SK-N-DZ (cell line): ENCODE measurements at regions not wholly inside any gene's neighbourhood (a gene's known extent, or its start where the extent isn't known, plus 50 kb on each side); places are given as distances from the start of the nearest gene placed in this dataset.

ENCODE experiments used
- DNase-seq: peaks from one replicate; pipeline ENCODE4 v3.0.0-alpha.2; 2015; ENCODE audit warnings: low spot score

GRCh38 chr5:56624751-56625150 is 190.6 kb upstream of the MAP3K1 start:
- no peak for DNase-seq

DNA sequence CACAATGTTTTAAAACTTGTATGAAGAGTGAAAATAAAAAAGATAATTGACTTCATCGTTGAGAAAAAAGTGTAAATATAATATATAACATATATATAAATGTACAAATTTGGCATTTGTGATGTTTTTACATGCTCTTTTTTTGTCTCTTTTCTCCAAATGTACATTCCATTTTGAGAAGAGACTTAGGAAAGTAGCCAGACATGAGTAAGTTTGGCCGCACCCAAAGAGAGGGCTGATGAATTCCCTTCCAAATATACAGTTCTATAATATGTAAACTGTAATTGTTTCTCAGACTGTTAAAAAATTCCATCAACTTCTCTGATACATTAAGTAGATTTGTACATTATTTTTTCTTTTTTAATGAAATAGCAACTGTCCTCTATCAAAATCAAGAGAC is 193.2 kb upstream of the MAP3K1 start:
- no peak for DNase-seq

- no peak for DNase-seq
Measured at GRCh38 chr5:56620903-56621677, 194.3 kb upstream of the MAP3K1 start.

DNA sequence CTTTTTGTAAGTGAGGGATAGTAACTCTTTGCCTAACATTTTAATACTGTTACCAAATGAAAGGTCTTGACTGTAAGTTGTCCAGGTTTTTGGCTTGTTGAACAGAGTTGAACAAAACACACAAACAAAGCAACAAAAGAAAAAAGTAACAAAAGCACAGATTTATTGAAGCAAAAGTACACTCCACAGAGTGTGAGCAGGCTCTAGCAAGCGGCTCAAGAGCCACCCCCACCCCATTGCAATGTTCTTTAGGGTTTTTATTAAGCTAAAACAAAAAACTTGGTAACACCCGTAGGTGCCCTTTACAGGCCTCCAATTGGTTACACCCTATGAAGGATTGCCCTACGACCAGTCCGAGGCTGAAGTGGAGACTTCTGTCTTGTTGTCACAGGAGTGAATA is 197.4 kb upstream of the MAP3K1 start:
- DNase-seq = no peak

DNA sequence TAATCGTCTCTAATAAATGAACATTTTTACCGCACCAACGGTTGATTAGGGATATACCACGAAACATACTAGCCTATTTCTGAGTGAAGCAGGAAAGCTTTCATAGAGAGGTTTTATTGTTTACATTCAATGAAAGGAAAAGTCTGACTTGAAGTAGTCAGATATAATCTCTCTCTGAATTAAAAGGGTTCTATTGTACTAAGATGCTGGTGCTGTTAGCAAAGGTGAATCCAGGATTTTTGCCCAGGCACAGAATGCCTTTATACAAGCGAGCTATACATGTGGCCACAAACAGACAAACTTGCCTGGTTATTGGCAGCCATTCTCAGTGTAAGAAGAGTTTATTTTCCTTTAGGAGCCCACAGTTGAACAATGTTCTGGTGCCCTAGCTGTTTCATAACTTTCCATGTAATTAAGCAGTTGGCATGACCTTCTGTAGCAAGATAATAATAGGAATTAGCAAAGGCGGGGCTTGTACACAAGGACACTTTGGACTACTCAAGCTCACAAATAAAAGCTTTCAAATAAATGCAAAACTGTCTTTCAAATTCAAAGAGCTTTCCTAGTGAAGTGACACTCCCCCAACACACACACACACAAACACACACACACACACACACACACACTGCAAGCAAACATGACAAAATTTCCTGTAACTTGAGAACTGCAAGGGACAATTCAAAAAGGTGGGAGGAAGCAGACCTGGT is 198.7 kb upstream of the MAP3K1 start:
- no peak for DNase-seq

DNA sequence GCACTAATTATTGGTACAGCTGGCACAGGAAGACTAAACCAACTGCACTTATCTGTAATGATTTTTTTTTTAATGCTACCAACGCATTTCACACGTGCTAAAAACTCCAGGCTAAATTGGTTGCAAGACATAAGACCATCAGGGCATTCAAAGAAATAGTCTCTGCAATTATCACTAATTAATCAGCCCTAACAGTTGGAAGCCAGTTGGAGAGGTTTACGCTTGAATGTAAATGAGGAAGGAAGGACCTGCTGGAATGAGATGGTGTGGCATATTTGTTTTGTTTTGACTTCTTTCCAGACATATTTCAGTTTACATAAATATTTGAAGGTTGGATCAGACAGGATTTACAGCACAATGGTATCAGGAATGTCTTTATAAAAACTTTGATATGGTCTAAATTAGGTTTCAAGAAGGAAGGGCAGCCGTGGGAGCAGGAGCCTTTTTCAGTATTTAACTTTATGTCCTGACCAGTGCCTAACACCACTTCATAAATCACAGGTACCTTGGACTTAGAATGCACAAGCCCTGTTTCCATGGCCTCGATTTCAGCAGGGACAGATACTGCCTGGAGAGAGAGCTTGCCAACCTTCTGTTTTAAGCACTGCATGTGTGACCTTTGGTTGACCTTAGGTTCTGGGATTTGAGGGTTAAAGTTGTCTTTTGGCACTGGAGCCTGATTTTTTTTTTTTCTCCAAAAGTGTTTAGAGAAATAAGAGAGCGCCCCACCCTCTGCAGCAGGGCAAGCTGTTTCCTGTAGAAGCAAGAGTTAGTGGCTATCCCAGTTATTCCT is 199.8 kb upstream of the MAP3K1 start:
- DNase-seq = no peak

DNA sequence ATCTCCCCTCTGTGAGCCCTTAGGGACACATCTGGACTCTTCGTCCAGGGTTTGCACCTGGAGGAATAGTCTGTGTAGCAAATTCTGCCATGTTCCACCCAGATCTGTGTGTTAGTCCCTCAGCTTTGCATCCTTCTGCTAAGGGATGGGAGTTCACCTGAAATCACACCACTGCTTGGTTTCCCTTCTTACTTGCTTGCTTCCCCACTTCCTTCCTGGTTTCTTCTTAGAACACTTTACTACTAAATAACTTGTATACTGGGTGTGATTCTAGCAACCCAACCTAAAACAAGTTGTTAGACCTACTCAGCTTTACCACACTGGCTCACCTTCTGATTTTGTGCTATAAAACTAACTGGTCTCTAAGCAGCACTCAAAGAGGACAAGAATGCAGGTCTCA is 202.6 kb upstream of the MAP3K1 start:
- DNase-seq = no peak

GRCh38 chr5:56612353-56612752 is 203.0 kb upstream of the MAP3K1 start:
- no peak for DNase-seq

GRCh38 chr5:56610093-56610698 is 205.2 kb upstream of the MAP3K1 start:
- DNase-seq = no peak

GRCh38 chr5:56608217-56608925 is 207.0 kb upstream of the MAP3K1 start:
- no peak for DNase-seq

- DNase-seq = no peak
Measured at GRCh38 chr5:56607551-56607950, 207.8 kb upstream of the MAP3K1 start.

- DNase-seq = no peak
Measured at GRCh38 chr5:56607074-56607473, 208.3 kb upstream of the MAP3K1 start.

GRCh38 chr5:56606192-56606591 is 209.2 kb upstream of the MAP3K1 start:
- DNase-seq = no peak

- no peak for DNase-seq
Measured at GRCh38 chr5:56605231-56605630, 210.1 kb upstream of the MAP3K1 start.

- DNase-seq = no peak
Measured at GRCh38 chr5:56601641-56602071, 213.7 kb upstream of the MAP3K1 start.

- no peak for DNase-seq
Measured at GRCh38 chr5:56598941-56599340, 216.4 kb upstream of the MAP3K1 start.

GRCh38 chr5:56596155-56596554 is 219.2 kb upstream of the MAP3K1 start:
- DNase-seq = no peak

GRCh38 chr5:56595566-56595965 is 219.8 kb upstream of the MAP3K1 start:
- DNase-seq = no peak

DNA sequence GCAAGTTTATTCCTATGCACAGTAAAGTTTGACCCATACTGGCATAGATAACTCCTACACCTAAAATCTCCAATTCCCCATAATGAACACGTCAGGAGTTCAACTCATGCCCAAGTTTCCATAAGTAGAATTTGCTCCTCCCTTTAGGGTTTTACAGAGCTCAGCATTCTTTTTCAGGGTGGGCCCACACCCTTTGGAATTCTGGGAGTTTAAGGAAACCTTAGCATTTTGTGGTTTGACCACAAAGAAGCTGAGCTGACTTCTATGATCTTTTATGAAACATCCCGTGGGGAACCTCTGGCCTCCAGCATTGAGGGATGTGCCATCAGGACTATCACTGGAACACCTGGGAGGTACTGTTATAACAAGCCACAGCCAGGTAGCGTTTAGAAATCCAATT is 220.6 kb upstream of the MAP3K1 start:
- no peak for DNase-seq

- no peak for DNase-seq
Measured at GRCh38 chr5:56591081-56591480, 224.3 kb upstream of the MAP3K1 start.

DNA sequence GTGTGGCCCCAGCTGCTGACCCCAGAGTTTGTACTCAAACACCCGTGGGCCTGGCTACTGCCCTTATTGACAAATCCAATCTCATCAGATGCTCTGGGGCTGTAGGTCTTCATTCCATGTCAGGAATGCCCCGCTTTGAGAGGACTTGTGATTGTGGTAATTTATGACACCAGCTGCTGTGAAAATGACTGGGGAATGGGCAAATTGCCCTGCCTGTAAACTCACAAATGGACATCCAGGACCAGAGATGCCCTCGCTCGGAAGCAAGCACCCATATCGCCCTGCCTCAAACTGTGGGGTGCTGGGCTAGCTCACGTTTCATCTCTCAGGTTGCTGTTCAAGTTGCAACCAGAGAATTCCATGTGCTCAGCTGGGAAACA is 225.9 kb upstream of the MAP3K1 start:
- DNase-seq = no peak
